Activated naive CD4-positive, alpha-beta T cell treated with anti-CD3 and anti-CD28 coated beads, Interleukin-2, amount 50 U/mL, for 72 hours (primary cell): ENCODE measurements at regions not wholly inside any gene's neighbourhood (a gene's known extent, or its start where the extent isn't known, plus 50 kb on each side); places are given as distances from the start of the nearest gene placed in this dataset.

Experiments used
- ATAC-seq, 2 donors: fragments of 150-1000 bp; cut with Tn5 transposase; 2 replicates each; pipeline ENCODE4 v1.10.0; 2021; ENCODE audit warnings: mild to moderate bottlenecking in 2 of 2, moderate library complexity in 2 of 2
- DNase-seq, 2 donors: peaks; one replicate each; pipeline ENCODE4 v3.0.0; 2021 to 2022; ENCODE audit warnings: low spot score in 2 of 2
- H3K27ac Mint-ChIP-seq, 2 donors: one replicate each; pipeline ENCODE4 v1.8.0; 2022; ENCODE audit warnings: mild to moderate bottlenecking in 2 of 2, mixed read lengths in 2 of 2
- H3K36me3 Mint-ChIP-seq, 2 donors: one replicate each; pipeline ENCODE4 v1.8.0; 2022; ENCODE audit warnings: mixed read lengths in 2 of 2
- H3K9me3 Mint-ChIP-seq, 2 donors: one replicate each; pipeline ENCODE4 v1.8.0; 2022; ENCODE audit warnings: mixed read lengths in 2 of 2

DNA sequence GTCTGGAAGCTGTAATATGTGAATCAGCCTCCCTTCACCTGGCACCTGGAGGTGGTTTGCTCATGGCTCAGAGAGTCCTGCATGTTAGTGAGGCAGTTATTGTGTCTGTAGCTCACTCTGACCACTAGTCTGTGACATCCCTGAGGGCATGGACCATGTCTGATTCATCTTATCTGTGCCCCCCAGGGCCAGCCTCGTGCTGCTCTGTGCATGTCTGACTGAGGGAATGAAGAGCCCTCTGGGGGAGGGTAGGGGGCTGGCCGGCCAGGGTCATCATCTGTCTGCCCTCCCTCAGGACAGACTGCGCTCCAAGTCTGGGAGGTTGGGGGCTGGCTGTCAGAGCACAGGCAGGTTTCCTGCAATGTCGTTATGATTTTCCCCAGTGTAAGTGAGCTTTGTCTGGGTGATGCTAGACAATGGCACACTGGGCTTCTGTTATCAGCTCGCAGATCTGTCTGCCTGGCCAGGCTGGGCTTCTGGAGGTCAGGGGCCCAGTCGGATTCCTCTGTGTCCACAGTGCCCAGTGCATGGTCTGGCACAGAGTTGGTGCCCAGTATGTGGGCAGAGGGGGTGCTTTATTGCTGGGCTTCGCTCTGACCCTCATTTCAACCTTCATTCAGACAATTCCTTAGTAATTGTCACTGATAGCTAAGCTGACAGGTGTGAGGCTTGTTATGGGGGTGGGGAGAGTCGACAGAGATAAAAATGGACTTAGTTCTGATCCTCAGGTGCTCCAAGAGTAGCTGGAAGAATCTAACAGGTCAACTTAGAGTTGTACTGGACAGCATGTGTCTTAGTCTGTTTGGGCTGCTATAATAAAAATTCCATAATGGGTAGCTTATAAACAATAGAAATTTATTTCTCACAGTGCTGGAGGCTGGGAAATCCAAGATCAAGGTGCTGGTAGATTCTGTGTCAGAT lies 85.7 kb upstream of the SHB start:
- Mint-ChIP-seq H3K27ac (no peak overlapping the region), H3K9me3 (no peaks in the 10 kb centered on the region), H3K36me3 (no peaks in the 10 kb centered on the region)
- no peak for ATAC-seq
- DNase-seq = no peak

DNA sequence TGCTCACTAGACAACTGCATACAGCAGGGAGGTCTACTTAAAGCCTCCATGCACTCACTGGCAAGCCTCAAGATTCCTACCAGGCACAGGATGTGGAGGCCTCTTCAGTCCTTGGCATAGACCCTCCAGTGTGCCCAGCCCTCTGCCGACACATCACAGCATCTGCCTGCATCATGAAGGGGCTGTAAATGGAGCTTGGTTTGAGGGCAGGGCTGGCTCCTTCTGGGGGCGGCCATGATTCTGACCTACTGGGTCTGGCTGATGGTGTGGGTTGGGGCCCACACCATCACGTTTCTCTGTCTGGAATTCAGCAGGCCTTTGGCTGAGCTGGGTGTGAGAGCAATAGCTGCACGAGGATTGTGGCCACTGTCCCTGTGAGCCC lies 84.9 kb upstream of the SHB start:
- no peaks in the 10 kb centered on the region for H3K36me3 Mint-ChIP-seq
- ATAC-seq = no peak
- DNase-seq = no peak
- H3K9me3 Mint-ChIP-seq = no peaks in the 10 kb centered on the region
- no peak overlapping the region for H3K27ac Mint-ChIP-seq

DNA sequence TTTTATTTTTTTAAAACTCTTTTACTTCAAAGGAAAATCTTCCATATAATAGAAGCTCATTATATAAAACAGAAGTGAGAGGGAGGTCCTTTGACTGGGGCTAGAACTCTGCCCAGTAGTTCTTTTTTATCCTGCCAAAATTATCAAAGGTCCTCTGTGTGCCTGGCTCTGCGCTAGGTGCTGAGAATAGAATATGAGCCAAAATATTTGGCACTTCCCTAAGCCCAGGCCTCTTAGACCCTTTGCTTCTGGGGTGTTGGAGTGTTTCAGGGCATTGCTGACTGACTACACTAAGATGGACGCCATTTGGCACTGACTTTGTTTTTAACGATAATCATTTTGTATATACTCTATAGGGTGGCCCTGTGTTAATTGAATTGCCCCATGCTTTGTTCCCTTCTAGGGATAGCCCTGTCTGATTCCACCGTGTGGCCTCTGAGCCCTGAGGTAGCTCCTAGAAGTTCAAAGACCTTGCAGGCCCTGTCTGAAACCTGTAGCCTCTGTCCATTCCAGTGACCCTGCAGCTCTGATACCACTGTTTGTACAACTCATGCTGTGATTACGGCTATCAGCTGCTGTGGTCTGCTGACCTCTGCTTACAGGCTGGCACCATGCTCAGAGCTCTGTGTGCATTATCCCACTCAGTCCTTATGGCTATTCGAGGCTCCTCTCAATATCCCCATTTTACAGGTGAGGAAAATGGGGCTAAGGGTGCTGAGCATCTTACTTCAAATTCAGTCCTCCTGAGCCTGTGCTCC lies 84.3 kb upstream of the SHB start:
- DNase-seq (no peak), ATAC-seq (no peak)
- H3K36me3 Mint-ChIP-seq = no peaks in the 10 kb centered on the region
- H3K27ac Mint-ChIP-seq = no peak overlapping the region
- no peaks in the 10 kb centered on the region for H3K9me3 Mint-ChIP-seq

DNA sequence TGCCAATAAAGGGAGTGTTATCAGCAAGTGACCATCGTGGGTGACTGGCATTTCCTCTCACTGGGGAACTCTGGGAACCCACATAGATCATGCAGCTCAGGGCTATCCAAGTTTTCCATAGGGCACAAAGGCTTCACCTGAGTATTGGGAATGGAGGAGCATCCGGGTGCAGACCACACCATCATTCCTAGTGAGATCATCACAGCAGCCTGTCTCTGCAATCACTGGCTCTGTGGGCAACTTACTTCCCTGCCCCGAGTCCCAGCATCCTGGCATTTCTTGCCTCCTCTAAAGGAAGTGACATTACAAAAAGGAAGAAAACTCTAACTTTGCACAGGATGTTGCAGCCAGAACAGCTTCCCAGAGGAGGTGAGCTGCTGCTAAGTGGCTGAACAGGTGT lies 80.6 kb upstream of the SHB start:
- ATAC-seq (no peak), DNase-seq (no peak)
- Mint-ChIP-seq H3K9me3 (no peaks in the 10 kb centered on the region), H3K27ac (no peak overlapping the region), H3K36me3 (no peaks in the 10 kb centered on the region)

DNA sequence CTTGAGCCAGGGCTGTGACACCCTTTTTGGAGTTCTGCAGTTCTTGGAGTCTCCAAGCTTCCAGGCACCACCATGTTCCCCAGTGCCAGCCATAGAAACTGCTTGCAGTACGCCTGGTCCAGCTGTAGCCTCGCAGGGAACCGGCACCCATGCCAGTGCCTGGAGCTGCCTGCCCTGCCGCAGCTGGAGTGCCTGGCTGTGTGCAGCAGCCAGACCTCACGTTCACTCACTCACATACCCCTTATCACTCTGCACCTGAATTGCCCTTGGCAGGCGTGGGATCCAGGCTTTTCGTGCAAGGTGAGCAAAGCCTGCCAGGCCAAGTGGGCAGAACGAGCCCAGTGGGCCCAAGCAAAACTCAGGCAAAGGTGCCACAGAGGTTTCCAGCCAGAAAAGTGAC lies 77.8 kb upstream of the SHB start:
- Mint-ChIP-seq H3K36me3 (no peaks in the 10 kb centered on the region), H3K27ac (no peak overlapping the region), H3K9me3 (no peaks in the 10 kb centered on the region)
- DNase-seq = no peak
- no peak for ATAC-seq

- Mint-ChIP-seq H3K27ac (no peak overlapping the region), H3K9me3 (no peaks in the 10 kb centered on the region), H3K36me3 (no peaks in the 10 kb centered on the region)
- DNase-seq (no peak), ATAC-seq (no peak)
Observed at GRCh38 chr9:38145526-38146053, 76.6 kb upstream of the SHB start.

DNA sequence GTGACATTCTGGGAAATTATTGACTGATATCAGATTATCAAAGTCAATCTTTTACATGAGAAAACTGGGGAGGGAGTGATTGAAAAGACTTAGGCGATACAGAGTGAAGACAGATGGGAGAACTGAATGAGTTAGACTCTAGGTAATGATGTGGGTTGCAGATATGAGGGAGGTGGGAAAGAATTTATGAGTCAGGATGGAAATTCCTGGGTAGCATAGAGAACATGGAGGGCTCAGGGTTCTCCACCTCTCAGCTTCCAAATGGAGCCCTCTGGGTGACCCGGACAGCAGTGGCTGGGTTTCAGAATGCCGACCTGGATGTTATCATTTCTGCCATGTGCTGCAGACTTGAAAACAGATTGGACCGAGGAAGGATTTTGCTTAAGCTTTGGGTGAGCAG lies 75.4 kb upstream of the SHB start:
- DNase-seq = no peak
- H3K9me3 Mint-ChIP-seq = no peaks in the 10 kb centered on the region
- no peaks in the 10 kb centered on the region for H3K36me3 Mint-ChIP-seq
- no peak overlapping the region for H3K27ac Mint-ChIP-seq
- no peak for ATAC-seq

GRCh38 chr9:38141746-38142591 lies 72.9 kb upstream of the SHB start:
- DNase-seq (no peak), ATAC-seq (no peak)
- H3K36me3 Mint-ChIP-seq = no peaks in the 10 kb centered on the region
- no peak overlapping the region for H3K27ac Mint-ChIP-seq
- no peaks in the 10 kb centered on the region for H3K9me3 Mint-ChIP-seq

DNA sequence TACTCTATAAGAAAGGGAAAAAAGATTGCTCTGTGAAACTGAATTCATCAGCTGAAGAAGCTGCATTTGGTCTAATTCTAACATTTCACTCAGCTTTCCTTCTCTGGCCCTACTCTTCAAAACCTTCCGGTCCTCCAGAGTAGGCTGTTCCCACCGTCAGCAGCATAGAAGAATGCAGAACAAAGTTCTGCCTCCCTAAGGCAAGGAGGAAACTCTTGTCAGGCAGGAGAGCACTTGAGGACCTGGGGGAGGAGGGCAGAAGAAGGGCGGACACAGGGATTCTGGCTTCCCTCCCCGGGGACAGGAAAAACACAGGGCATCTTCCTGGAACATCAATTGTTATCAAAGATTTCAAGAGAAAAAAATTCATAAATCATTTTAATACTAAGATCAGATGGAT lies 69.2 kb upstream of the SHB start:
- no peaks in the 10 kb centered on the region for H3K9me3 Mint-ChIP-seq
- DNase-seq (no peak), ATAC-seq (no peak)
- H3K36me3 Mint-ChIP-seq = no peaks in the 10 kb centered on the region
- no peak overlapping the region for H3K27ac Mint-ChIP-seq

DNA sequence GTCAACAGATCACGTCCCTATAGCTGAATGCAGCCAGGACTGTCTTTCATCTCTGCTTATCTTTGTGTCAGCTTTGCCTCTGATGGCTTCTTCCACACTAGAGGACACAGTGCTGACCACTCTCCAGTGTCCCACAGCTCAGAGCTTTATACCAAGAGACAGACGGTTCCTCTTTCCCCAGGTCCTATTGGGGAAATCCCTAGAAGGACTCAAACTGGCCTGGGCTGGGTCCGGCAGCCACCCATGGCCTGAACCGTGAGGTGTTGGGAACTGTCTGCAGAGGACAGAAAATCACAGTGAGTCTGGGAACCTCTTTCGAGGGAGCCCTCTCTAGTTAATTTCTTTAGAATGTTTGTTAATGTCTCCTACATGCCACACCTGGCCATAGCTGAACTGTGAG lies 68.3 kb upstream of the SHB start:
- ATAC-seq (no peak), DNase-seq (no peak)
- no peaks in the 10 kb centered on the region for H3K9me3 Mint-ChIP-seq
- no peak overlapping the region for H3K27ac Mint-ChIP-seq
- no peaks in the 10 kb centered on the region for H3K36me3 Mint-ChIP-seq

DNA sequence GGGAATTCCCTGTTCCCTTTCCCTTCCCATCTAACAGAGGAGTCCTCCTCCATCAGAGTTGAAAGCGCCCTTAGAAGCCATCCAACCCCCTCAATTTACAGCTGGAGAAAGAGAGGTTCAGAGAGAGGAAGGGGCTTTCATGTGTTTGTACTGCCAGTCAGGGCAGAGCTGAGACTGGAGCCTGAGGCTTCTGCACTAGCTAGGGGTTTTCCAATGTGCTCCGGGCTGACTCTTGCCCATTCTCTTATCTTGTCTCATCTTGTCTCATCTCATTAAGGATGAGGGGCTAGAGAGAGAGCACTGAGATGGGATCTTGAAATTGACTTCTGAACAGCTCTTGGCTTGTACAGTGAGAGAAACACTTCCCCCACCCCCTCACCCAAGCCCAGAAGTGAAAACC lies 67.4 kb upstream of the SHB start:
- no peak overlapping the region for H3K27ac Mint-ChIP-seq
- ATAC-seq = no peak

DNA sequence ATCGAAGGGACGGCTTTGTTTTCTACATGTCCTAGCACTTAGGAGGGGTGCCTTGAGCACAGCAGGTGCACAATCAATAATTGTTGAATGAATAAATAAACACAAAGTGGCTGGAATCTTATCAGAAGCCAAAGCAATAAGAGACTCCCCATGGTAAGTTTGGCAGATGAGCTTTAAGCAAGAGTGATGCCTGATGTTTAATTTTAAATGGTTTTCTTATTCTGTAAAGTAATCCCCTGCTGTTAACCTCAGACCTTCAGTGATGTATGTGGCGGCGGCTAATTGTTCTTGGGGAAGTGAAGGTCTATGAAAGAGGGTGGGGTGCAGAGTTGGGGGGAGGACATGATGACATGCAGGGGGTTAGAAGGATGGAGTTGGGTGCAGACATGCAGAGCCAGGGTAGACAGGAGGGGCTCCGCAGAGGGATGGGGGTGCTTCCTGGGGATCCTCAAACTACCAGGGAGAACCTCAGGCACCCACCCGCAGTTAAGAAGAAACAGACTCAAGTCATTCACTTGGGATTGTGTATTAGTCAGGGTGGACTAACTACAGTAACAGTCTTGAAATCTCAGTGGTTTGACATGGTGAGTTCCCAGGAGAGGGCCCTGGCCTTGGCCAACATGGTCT lies 65.7 kb upstream of the SHB start:
- ATAC-seq (no peak), DNase-seq (no peak)
- H3K27ac Mint-ChIP-seq = no peak overlapping the region
- H3K36me3 Mint-ChIP-seq = no peaks in the 10 kb centered on the region
- no peaks in the 10 kb centered on the region for H3K9me3 Mint-ChIP-seq

More for the DNA sequence above, 67.4 kb upstream of the SHB start:
- no peaks in the 10 kb centered on the region for H3K36me3 Mint-ChIP-seq
- H3K9me3 Mint-ChIP-seq = no peaks in the 10 kb centered on the region
- no peak for DNase-seq

GRCh38 chr9:38133595-38133994 lies 64.6 kb upstream of the SHB start:
- ATAC-seq (no peak), DNase-seq (no peak)
- Mint-ChIP-seq H3K9me3 (no peaks in the 10 kb centered on the region), H3K36me3 (no peaks in the 10 kb centered on the region), H3K27ac (no peak overlapping the region)

GRCh38 chr9:38132956-38133355 lies 63.9 kb upstream of the SHB start:
- Mint-ChIP-seq H3K36me3 (no peaks in the 10 kb centered on the region), H3K9me3 (no peaks in the 10 kb centered on the region), H3K27ac (peak overlapping the region in 1 of 2 donors; percentile 51)
- ATAC-seq = no peak
- no peak for DNase-seq

GRCh38 chr9:38131729-38132128 lies 62.7 kb upstream of the SHB start:
- Mint-ChIP-seq H3K36me3 (no peaks in the 10 kb centered on the region), H3K9me3 (no peaks in the 10 kb centered on the region), H3K27ac (no peak overlapping the region)
- DNase-seq (no peak), ATAC-seq (no peak)

DNA sequence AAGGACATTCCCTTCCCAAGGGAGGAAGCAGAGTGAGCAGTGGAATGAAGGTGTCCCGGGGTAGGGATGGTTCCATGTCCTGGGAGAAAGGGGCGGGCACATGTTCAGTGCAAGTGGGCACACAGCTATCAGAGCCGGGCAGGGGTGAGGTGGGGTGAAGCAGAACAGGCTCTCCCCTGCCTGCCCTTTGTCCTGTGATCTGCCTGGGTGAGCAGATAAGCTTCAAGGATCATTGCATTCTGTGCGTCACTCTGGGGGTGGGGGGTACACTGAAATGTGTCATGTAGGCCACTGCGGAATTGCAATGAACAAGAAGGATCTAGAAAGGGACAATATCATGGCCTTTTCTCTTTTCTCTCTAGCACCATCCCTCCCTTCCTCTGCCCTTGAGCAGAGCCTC lies 61.7 kb upstream of the SHB start:
- no peaks in the 10 kb centered on the region for H3K9me3 Mint-ChIP-seq

More for the DNA sequence above, 61.7 kb upstream of the SHB start:
- Mint-ChIP-seq H3K36me3 (no peaks in the 10 kb centered on the region), H3K27ac (no peak overlapping the region)
- DNase-seq = no peak
- no peak for ATAC-seq
